CD4-positive, alpha-beta T cell treated with Interleukin-4 for 1 hour (primary cell): ENCODE measurements at regions not wholly inside any gene's neighbourhood (a gene's known extent, or its start where the extent isn't known, plus 50 kb on each side); places are given as distances from the start of the nearest gene placed in this dataset.
"Not testable (repeated sequence)": the region's sequence is repeated elsewhere in the genome, so short reads cannot be mapped to it uniquely, and the experiment has no call there.

Experiments used
- DNase-seq, 2 donors: peaks; one replicate each; pipeline ENCODE4 v3.0.0-alpha.2; 2020 to 2022

- no peak for DNase-seq
Measured at GRCh38 chr6:21710908-21711627, 117.5 kb downstream of the SOX4 start.

GRCh38 chr6:21712213-21712612 is 118.7 kb downstream of the SOX4 start:
- no peak for DNase-seq

- DNase-seq: no peak
Measured at GRCh38 chr6:21713481-21713880, 119.9 kb downstream of the SOX4 start.

GRCh38 chr6:21715180-21715579 is 121.6 kb downstream of the SOX4 start:
- no peak for DNase-seq

GRCh38 chr6:21722510-21722909 is 129.0 kb downstream of the SOX4 start:
- DNase-seq: no peak

- DNase-seq: no peak
Measured at GRCh38 chr6:21726676-21727075, 133.1 kb downstream of the SOX4 start.

GRCh38 chr6:21728141-21728540 is 134.6 kb downstream of the SOX4 start:
- no peak for DNase-seq

GRCh38 chr6:21729431-21729830 is 135.9 kb downstream of the SOX4 start:
- DNase-seq: no peak

GRCh38 chr6:21730533-21730932 is 137.0 kb downstream of the SOX4 start:
- DNase-seq: no peak

- DNase-seq: no peak
Measured at GRCh38 chr6:21731411-21732031, 138.0 kb downstream of the SOX4 start.

GRCh38 chr6:21732032-21732730 is 138.6 kb downstream of the SOX4 start:
- DNase-seq: not testable (repeated sequence)

- DNase-seq: no peak
Measured at GRCh38 chr6:21732731-21733130, 139.2 kb downstream of the SOX4 start.

- DNase-seq: no peak
Measured at GRCh38 chr6:21733311-21733710, 139.8 kb downstream of the SOX4 start.

GRCh38 chr6:21734204-21734603 is 140.7 kb downstream of the SOX4 start:
- no peak for DNase-seq

- no peak for DNase-seq
Measured at GRCh38 chr6:21738180-21739094, 144.9 kb downstream of the SOX4 start.

GRCh38 chr6:21739241-21739640 is 145.7 kb downstream of the SOX4 start:
- DNase-seq: no peak

GRCh38 chr6:21739838-21740237 is 146.3 kb downstream of the SOX4 start:
- DNase-seq: no peak

- no peak for DNase-seq
Measured at GRCh38 chr6:21740376-21741124, 147.0 kb downstream of the SOX4 start.

GRCh38 chr6:21741221-21742109 is 147.9 kb downstream of the SOX4 start:
- DNase-seq: no peak

GRCh38 chr6:21742238-21742660 is 148.7 kb downstream of the SOX4 start:
- no peak for DNase-seq

- no peak for DNase-seq
Measured at GRCh38 chr6:21744331-21744730, 150.8 kb downstream of the SOX4 start.
